ENCODE measurements at regions not wholly inside any gene's neighbourhood (a gene's known extent, or its start where the extent isn't known, plus 50 kb on each side); places are given as distances from the start of the nearest gene placed in this dataset.
"Not testable (repeated sequence)": the region's sequence is repeated elsewhere in the genome, so short reads cannot be mapped to it uniquely, and the experiment has no call there.

- DNase-seq: no peak
Observed at GRCh38 chr14:53655080-53655785, 301.4 kb downstream of the BMP4 start.

GRCh38 chr14:53652068-53652467, 304.6 kb downstream of the BMP4 start:
- DNase-seq: no peak

GRCh38 chr14:53651096-53651740, 305.4 kb downstream of the BMP4 start:
- DNase-seq: no peak

GRCh38 chr14:53646925-53647324, 309.7 kb downstream of the BMP4 start:
- no peak for DNase-seq

GRCh38 chr14:53640695-53641094, 315.9 kb downstream of the BMP4 start:
- DNase-seq: no peak

- no peak for DNase-seq
Observed at GRCh38 chr14:53638966-53639365, 317.7 kb downstream of the BMP4 start.

GRCh38 chr14:53634793-53635192, 321.8 kb downstream of the BMP4 start:
- DNase-seq: no peak

- DNase-seq: no peak
Observed at GRCh38 chr14:53630336-53630735, 326.3 kb downstream of the BMP4 start.

- DNase-seq: no peak
Observed at GRCh38 chr14:53628732-53629430, 327.7 kb downstream of the BMP4 start.

- no peak for DNase-seq
Observed at GRCh38 chr14:53628261-53628660, 328.4 kb downstream of the BMP4 start.

GRCh38 chr14:53626761-53627160, 329.9 kb downstream of the BMP4 start:
- no peak for DNase-seq

- no peak for DNase-seq
Observed at GRCh38 chr14:53622447-53622846, 334.2 kb downstream of the BMP4 start.

GRCh38 chr14:53621921-53622320, 334.7 kb downstream of the BMP4 start:
- DNase-seq: no peak

GRCh38 chr14:53621433-53621832, 335.2 kb downstream of the BMP4 start:
- DNase-seq: no peak

GRCh38 chr14:53620890-53621289, 335.7 kb downstream of the BMP4 start:
- no peak for DNase-seq

GRCh38 chr14:53620317-53620716, 336.3 kb downstream of the BMP4 start:
- DNase-seq: no peak

- DNase-seq: no peak
Observed at GRCh38 chr14:53619691-53620231, 336.9 kb downstream of the BMP4 start.

GRCh38 chr14:53616536-53616935, 340.1 kb downstream of the BMP4 start:
- not testable (repeated sequence) for DNase-seq

GRCh38 chr14:53615252-53615651, 341.4 kb downstream of the BMP4 start:
- no peak for DNase-seq

- no peak for DNase-seq
Observed at GRCh38 chr14:53613404-53614253, 343.0 kb downstream of the BMP4 start.

GRCh38 chr14:53610947-53611346, 345.7 kb downstream of the BMP4 start:
- DNase-seq: no peak

- DNase-seq: no peak
Observed at GRCh38 chr14:53609009-53609408, 347.6 kb downstream of the BMP4 start.

GRCh38 chr14:53608369-53608768, 348.3 kb downstream of the BMP4 start:
- DNase-seq: no peak

All from CD4-positive, alpha-beta T cell treated with Interleukin-4 for 4 hours (primary cell).